ENCODE measurements at regions not wholly inside any gene's neighbourhood (a gene's known extent, or its start where the extent isn't known, plus 50 kb on each side); places are given as distances from the start of the nearest gene placed in this dataset.

GRCh38 chr5:6058055-6058715, 320.2 kb downstream of the MED10 start:
- DNase-seq: no peak

GRCh38 chr5:6056280-6056679, 322.1 kb downstream of the MED10 start:
- no peak for DNase-seq

- DNase-seq: no peak
Observed at GRCh38 chr5:6049662-6050061, 328.7 kb downstream of the MED10 start.

GRCh38 chr5:6048746-6049145, 329.6 kb downstream of the MED10 start:
- no peak for DNase-seq

- no peak for DNase-seq
Observed at GRCh38 chr5:6046296-6046967, 331.9 kb downstream of the MED10 start.

- no peak for DNase-seq
Observed at GRCh38 chr5:6043491-6044310, 334.6 kb downstream of the MED10 start.

- DNase-seq: no peak
Observed at GRCh38 chr5:6041977-6042550, 336.3 kb downstream of the MED10 start.

- DNase-seq: no peak
Observed at GRCh38 chr5:6039111-6039510, 339.2 kb downstream of the MED10 start.

- DNase-seq: no peak
Observed at GRCh38 chr5:6036006-6036405, 342.3 kb downstream of the MED10 start.

- DNase-seq: no peak
Observed at GRCh38 chr5:6029811-6030271, 348.5 kb downstream of the MED10 start.

- DNase-seq: no peak
Observed at GRCh38 chr5:6026766-6027406, 351.5 kb downstream of the MED10 start.

GRCh38 chr5:6019612-6020011, 358.7 kb downstream of the MED10 start:
- DNase-seq: no peak

GRCh38 chr5:6013506-6013905, 364.8 kb downstream of the MED10 start:
- no peak for DNase-seq

- DNase-seq: no peak
Observed at GRCh38 chr5:6011199-6011598, 367.1 kb downstream of the MED10 start.

GRCh38 chr5:6006838-6007314, 371.5 kb downstream of the MED10 start:
- no peak for DNase-seq

GRCh38 chr5:6003040-6003825, 375.1 kb downstream of the MED10 start:
- no peak for DNase-seq

- DNase-seq: no peak
Observed at GRCh38 chr5:6000867-6001266, 377.5 kb downstream of the MED10 start.

- DNase-seq: no peak
Observed at GRCh38 chr5:5995819-5996218, 382.5 kb downstream of the MED10 start.

GRCh38 chr5:5986492-5987178, 391.7 kb downstream of the MED10 start:
- no peak for DNase-seq

- no peak for DNase-seq
Observed at GRCh38 chr5:5985332-5985731, 393.0 kb downstream of the MED10 start.

- no peak for DNase-seq
Observed at GRCh38 chr5:5983261-5983980, 394.9 kb downstream of the MED10 start.

Measured in NCI-H2171 treated with DMSO at 0.1 percent for 48 hours (cell line).